GM18499 (cell line): ENCODE measurements at regions not wholly inside any gene's neighbourhood (a gene's known extent, or its start where the extent isn't known, plus 50 kb on each side); places are given as distances from the start of the nearest gene placed in this dataset.

ENCODE experiments used
- ATAC-seq: cut with Tn5 transposase; IDR thresholded peaks from one replicate; pipeline ENCODE4 v1.9.1; 2021; ENCODE audit warnings: moderate number of reproducible peaks; ENCODE audit not compliant: insufficient read depth, unreplicated experiment

DNA sequence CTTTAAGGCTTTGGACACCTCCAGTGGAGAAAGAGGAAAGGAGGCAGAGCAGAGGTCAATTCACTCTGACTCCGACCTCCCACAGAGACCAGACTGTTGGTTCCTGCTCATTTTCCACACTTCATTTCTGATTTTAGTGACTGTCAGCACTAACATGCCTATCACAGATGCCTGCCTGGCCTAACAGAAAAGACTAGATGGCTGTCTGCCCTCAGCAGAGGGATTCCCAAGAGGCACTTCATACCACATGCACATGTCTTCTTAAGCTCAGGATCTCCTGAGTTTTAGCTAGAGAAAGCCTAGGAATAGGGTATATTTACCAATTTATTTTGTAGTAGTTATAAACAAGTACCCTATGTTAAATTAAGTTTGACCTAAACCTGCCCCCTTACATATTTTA is 336.0 kb downstream of the ENC1 start:
- no peak for ATAC-seq

DNA sequence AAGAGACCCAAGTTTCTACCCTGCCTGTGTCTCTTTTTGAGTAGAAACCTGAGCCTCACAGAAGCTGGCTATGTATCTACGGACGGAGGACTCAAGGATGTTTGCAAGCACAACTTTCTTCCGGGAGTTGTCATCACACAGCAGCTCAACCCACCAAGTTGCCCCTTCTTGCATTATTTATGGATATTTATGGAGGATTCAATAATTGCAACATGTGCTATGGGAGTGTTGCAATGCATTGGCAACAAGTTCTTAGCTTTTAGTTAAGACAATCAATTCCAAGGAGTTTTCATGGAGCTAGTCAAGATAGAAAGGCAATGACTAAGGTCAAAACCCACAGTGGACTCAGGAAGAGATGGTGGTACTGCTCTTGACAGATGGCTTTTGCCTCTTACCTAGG is 336.9 kb downstream of the ENC1 start:
- ATAC-seq, result no peak

DNA sequence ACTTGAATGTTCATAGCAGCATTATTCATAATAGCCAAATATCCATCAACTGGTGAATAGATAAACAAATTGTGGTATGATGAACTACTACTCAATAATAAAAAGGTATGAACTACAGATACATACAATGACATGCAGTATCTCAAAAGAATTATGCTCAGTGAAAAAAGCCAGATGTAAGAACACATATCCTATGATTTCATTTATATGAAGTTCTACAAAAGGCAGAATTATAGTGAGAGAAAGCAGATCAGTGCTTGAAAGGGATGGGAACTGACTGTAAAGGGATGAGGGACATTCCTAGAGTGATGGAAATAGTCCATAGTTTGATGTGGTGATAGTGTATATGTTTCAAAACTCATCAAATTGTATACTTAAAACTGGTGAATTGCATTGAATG is 339.0 kb downstream of the ENC1 start:
- no peak for ATAC-seq

DNA sequence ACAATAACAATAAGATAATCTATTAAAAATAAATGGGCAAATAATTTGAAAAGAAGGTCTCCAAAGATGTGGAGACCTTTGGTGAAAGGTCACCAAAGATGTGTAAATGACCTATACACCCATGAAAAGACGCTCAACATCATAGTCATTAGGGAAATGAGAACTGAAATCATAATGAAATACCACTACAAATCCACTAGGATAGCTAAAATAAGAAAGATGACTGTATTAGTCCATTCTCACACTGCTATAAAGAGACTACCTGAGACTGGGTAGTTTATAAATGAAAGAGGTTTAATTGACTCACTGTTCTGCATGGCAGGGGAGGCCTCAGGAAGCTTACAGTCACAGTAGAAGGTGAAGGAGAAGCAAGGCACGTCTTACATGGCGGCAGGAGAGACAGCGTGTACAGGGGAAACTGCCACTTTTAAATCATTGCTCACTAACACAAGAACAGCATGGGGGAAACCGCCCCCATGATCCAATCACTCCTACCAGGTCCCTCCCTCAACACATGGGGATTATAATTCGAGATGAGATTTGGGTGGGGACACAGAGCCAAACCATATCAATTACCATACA is 339.6 kb downstream of the ENC1 start:
- ATAC-seq, result no peak

DNA sequence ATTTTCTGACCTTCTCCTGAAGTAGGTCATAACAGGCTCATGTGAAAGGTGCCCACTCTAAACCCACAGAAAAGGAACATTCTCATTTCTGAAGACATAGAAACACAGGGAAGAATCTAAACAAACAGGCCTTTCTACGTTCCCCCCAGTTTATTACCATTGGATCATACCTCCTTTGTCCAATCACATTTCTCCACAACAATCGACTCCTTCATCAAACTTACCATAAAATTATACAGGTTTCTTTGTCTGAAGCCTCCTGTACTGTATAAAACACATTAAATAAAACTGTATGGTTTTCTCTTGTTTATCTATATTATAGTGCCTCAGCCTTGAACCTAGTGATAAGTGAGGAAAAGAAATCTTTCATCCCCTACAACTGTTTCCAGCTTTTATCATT is 340.7 kb downstream of the ENC1 start:
- no peak for ATAC-seq

DNA sequence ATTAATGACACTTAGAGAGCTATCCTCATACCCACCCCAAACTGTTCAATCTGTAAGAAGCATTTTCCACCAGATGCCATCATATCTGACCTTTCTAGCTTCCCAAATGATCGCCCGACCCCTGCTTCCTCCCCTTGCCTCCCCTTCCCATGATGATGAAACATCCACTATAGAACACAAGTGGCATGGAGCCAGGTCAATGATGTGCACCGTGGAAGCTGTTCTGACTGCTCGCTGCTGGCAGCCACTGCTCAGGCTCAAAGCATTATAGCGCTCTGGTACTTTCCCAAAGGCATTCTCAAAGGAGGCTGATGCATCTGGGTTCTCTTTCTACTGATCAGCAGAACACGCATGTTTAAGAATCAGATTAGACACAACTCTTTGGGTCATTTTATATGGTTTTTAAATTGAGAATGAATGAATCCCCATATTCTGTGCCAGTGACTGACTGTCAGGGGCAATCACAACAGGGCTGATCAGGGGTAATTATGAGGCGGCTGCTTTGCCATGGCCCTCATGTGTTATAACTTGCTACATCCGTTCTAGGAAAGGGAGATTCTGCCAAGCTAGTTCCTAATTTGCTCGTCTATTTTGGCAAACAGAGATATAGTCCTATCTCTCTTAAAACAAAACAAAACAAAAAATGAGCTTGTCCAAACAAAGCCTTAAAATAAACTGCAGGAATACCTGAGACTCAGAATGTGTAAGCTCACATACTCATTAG is 343.7 kb downstream of the ENC1 start:
- ATAC-seq, result no peak

DNA sequence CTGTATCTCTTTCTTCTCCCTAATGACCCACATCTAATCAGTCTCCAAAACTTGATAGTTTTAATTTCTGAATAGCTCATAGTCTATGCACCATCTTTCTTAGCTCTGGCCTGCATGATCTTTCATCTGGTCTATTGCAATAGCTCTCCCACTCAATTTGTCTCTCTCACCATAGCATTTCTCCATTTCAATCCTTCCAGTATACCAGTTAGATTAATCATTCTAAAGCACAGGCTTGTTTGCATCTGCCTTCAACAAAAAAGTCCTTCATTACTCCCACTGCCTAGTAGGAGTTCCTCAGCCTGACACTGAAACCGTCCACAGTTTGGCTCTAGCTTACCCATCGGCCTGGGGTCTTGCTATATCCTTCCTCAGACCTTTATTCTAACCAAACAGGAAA is 344.9 kb downstream of the ENC1 start:
- no peak for ATAC-seq

DNA sequence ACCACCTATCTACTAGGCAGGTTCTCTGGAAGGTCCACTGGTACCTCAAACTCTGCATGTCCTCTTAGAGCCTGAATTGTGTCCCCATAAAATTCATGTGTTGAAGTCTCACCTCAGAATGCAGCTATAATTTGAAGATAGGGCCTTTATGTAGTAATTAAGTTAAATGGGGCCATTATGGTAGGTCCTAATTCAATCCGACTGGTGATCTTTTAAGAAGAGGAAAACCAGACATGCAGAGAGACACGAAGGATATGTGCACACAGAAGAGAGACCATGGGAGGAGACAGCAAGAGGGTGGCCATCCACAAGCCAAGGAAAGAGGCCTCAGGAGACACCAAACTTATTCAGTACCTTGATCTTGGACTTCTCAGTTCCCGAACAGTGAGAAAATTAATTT is 345.4 kb downstream of the ENC1 start:
- no peak for ATAC-seq

DNA sequence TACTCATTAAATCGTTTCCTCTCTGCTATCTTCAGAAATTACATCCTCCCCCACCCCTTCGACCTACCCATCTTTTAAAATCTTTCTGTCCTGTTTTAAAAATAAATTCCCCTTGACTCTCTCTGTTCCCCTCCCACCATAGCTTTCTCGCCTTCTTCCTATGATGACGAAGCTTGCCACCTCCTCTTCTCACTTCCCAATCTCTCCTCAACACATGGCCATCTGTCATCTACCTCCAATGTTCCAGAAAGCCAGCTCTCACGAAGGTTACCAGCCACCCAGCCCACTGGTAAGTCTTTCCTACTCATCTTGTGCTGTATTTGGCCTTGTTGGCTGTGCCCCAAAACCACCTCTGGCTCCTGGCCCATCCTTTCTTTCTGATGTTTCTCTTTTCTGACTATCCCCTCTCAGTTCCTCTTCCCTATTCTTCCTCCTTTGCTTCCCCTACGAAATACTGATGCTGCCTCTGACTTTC is 346.3 kb downstream of the ENC1 start:
- no peak for ATAC-seq

DNA sequence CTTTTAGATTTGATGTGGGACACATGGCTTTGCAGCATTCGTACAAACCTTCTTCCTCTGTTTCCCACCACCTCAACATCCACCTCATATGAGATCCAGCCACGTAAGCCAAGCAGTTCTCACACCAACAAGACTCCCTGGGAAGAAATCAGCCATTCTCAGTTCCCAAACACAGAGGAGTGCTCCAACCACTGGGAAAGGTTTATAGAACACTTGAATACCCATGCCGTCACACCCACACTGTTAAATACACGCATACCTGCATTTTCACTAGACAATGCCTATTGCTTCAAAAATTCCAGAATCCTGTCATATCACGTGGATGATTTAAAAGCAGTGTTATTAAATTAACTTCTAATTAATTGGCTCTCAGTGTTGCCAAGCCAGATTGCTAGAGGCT is 347.3 kb downstream of the ENC1 start:
- ATAC-seq, result no peak

DNA sequence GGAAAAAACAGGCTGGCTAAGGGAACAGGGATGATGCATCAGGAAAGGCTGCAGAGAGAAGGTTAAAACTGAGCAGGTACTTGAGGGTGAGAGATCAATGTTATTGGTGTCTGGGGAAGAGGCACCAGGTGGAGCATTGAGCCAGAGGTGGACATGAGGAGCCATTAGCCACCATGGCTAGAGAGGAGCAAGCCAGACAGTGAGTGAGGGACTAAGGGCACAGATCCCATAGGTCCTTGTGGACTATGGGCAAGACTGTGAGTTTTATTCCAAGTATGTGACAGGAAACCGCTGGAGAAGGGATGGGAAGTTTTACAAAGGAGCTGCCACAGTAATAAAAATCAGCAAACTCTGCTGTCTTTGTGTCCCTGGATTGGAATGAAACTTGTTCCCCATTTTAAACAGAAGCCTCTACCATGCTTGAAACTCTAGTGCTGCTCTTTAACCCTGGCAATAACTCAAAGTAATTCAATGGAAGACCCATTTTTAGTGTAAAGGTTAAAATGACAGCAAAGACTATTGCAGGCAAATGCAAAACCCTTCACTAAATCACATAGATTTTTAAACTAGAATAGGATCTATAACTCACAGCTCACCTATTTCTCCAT is 349.8 kb downstream of the ENC1 start:
- no peak for ATAC-seq

DNA sequence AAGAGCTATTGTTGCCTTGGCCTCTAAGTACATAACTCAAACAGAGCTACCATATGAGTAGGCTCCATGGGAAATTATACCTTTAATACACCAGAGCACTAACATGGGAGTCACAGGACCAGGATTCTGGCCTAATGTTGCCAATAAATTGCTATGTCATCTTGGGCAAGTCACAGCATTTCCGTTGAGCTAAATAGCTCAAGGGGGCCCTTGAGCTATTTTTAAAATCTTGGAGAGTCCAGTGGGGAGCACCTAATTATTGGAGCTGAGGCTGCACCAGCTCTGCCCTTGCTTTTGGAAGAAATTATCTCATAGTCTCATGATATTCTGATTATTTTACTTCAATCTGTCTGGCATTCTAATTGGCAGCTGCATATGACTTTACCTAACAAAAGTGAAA is 350.8 kb downstream of the ENC1 start:
- no peak for ATAC-seq

DNA sequence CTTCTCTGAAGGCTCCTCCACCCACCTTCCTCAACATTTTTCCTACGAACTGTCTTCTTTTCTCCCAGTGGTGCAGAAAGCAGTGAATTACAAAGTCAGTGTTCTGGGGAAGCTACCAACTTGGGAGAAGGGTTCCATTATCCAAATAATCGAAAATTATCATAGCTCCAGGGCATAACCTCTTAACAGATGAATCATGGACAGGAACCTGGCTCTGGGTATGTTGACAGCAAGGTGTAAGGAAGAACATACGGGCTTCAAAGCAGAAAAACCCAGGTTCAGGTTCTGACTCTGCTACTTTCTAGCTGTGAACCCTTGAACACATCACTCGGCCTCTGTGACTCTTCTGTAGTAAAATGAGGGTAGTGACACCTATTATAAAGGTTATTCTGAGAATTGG is 351.3 kb downstream of the ENC1 start:
- ATAC-seq, result no peak

DNA sequence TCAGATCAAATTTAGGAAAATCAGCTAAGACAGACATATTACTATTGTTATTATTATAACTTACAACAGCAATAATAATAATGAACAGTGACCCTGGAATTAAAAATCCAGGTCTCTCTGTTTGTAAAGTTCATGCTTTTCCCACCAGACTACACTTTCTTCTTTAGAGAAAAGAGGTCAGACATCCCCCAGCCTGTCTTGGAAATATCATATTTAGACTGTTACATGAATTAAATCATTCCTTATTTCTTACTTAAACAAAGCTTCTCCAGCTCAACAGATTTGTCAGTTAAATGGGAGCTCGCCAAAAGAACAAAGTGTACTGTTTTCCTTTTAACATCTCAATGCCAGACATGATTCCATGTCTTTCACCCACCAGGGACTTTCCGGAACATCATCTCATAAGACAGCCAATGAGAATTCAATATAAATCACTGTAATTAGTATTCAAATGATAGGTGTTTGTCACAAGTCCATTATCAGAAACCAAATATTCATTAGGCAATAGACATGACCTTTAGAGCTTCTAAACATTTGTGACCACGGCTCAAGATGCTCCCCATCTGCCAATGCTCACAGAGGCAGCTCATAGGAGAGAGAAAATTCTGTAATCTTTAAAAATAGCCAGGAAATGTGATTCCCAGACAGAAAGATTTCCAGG is 351.9 kb downstream of the ENC1 start:
- no peak for ATAC-seq

DNA sequence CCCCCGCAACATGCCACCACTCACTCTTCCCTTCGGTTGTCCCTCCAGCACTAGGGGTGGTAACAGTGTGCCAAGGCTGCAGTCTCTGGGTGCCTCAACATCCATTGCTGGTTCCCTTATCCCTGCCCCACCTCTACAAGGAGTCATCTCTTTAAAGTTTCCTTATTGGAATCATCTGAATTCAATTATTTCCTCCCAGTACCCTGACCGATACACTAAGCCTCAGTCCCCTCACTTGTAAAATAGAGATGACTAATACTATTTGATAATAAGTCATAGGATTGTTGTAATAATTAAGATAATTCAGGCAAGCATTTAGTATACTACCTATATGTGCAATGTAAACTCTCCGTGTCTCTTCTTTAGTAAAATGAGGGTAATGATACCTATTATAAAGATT is 352.5 kb downstream of the ENC1 start:
- ATAC-seq, result no peak

DNA sequence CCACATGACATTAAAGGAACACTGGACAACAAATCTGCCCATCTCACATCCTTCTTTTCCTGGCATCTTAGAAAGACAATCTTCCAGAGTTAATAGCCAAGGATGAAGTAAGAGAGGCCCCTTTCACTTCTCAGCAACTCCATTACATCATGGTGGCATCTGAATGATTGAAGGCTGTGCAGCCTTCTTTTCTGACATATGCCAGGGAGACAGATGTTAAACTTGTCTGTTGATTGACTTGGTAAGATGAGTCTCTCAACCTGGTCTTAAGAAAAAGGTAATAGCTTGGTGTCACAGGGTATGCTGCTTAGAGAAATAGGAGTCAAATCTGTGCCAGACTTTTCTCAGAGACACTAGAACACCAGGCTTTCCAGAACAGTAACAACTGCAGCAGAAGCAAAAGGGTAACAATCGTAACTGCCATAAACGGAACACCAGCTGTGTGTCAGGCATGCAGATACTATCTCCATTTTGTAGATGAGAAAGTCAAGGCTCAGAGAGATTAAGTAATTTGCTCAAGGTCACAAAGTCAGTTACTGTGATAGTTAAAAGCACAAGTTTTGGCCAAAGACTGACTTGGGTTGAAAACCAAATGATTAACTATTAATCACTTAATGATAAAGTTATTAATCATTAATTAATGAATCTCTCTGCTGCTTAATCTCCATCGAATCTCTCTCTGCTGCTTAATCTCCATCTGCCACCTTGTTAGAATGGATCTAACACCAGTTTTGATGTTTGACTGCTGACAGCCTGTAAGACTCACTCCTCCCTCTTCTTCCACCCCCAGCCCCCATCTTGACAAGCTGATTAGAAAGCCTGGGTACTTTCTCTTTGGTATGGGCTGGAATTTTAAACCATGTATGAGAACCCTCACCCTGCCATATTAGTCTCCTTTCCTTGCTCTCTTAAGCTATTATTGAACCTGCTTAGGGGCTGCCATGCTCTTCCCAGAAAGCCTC is 353.5 kb downstream of the ENC1 start:
- no peak for ATAC-seq

DNA sequence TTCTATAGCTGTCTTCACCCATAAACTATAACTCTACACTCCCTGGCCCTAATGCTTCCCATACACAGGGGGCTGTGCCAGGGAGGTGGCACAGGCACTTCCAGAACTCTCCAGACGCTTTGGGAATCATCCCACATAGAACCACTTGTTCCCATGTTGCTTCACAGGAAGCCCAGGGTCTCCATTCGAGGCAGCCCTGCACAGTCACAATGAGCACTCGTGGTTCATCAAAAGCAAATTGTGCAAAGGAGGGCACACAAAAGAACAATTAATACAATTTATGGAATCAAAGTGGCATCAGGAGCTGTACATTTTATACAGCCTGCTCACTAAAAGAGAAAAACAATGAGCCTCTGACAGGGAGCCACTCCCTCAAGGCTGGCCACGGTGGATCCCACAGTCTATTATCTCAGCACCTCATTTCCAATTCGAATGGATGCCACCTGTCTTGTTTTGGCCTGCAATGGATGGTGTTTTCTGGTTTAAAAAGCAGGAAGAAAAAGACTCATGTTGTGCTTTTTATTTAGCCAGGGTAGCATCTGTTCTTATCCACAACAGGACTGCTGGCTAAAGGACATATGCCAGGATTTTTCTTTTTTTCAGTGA is 354.8 kb downstream of the ENC1 start:
- no peak for ATAC-seq

DNA sequence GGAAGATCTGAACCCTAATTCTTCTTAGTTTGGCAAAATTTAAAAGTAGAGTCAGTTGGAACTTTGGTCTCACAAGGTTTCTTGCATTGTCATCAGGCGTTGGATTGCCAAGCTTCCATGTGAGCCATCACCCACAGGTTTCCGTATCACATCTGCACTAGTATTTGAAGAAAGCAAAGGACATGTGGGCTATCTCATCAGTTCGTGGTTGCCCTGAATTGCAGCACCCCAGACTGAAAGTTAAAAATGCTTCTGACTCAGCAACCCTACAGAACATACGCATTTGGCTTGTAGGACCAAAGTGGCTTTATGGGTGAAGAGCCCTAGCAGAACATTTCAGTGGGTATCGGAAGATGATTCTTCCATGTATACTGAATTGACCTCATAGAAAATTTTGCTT is 358.0 kb downstream of the ENC1 start:
- no peak for ATAC-seq

DNA sequence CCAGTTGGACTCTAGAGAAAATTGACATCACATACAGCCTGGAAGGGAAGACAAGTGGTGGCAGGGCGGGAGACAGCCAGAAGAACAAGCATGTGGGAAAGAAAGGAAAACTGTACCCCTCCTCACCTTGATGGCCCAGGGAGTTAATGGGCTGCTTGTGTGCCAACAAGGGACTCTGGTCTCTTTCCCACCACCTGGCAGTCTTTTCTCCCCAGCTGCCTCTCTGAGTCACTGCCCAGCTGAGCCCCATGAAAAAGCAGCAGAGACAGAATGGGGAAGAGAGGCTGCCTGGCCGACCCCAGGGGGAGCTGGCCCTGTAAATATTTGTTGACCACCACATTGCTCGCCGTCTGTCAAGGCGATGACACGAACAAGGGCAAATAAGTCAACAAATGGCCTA is 359.4 kb downstream of the ENC1 start:
- ATAC-seq, result no peak

DNA sequence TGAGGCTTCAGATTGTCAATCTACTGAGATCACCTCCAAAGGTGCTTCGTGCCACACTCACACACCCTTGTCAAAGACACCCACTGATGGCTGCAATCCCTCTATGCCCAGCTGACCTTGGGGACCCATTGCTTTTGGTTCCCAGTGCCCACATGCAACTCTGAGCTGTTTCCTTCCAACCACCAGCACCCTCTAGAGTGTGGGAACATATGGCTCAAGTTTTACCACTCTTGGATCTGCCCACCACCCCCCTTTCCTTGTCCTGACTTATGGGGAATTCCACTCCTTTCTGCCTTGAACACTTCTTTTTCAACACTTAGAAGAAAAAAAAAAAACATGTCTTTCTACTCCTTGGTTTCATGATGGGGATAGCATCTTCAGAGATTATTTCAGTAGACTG is 360.2 kb downstream of the ENC1 start:
- no peak for ATAC-seq
